Lower leg skin (tissue), 3 donors: ENCODE measurements at regions not wholly inside any gene's neighbourhood (a gene's known extent, or its start where the extent isn't known, plus 50 kb on each side); places are given as distances from the start of the nearest gene placed in this dataset.

Source experiments
- CTCF ChIP-seq, 3 donors: fragments of 450-650 bp; IDR thresholded peaks; one replicate each; pipeline ENCODE4 v1.5.1; 2016; ENCODE audit warnings: antibody characterized with exemption in 3 of 3, mild to moderate bottlenecking in 3 of 3, moderate library complexity in 2 of 3
- POLR2A ChIP-seq, 2 donors: fragments of 450-650 bp; IDR thresholded peaks; one replicate each; pipeline ENCODE4 v1.6.1; 2016 to 2017; ENCODE audit warnings: antibody characterized with exemption in 2 of 2, mild to moderate bottlenecking in 1 of 2, moderate library complexity in 1 of 2

- TF ChIP-seq CTCF (IDR thresholded peaks at IDR 0.05) (no peak), POLR2A (IDR thresholded peaks at IDR 0.05) (no peak)
These were observed 661.7 kb upstream of the FAM241A start for GRCh38 chr4:111483375-111484169.
